ENCODE measurements at regions not wholly inside any gene's neighbourhood (a gene's known extent, or its start where the extent isn't known, plus 50 kb on each side); places are given as distances from the start of the nearest gene placed in this dataset.

- POLR2A ChIA-PET: no interaction called here
- no peaks in the 10 kb centered on the region for H3K27me3 Mint-ChIP-seq
- H3K36me3 Mint-ChIP-seq (ENCODE audit: low read depth): no peaks in the 10 kb centered on the region
- H3K9me3 Mint-ChIP-seq: peaks cover 16% of the 10 kb centered on the region
- H3K4me3 Mint-ChIP-seq: no peak overlapping the region
- no peak for DNase-seq
- ATAC-seq: no peak
- CTCF ChIA-PET: no interaction called here
- TF ChIP-seq CTCF (IDR thresholded peaks at IDR 0.05): no peak
- intact Hi-C loops (cut with micrococcal nuclease): no loop called here
- H3K27ac Mint-ChIP-seq: no peak overlapping the region
- H3K4me1 Mint-ChIP-seq (ENCODE audit: low read depth): no peaks in the 10 kb centered on the region
These were observed 481.5 kb upstream of the VSTM2A start for GRCh38 chr7:54060643-54061042.

GRCh38 chr7:54066643-54067042 is 475.5 kb upstream of the VSTM2A start:
- peaks cover 19% of the 10 kb centered on the region for H3K9me3 Mint-ChIP-seq
- TF ChIP-seq CTCF (IDR thresholded peaks at IDR 0.05): no peak
- POLR2A ChIA-PET: interaction anchor here (0.5 kb wide), 1 partner anchor 1897 kb away, joined by 3 read pairs; no protein-coding TSS in a partner anchor

GRCh38 chr7:54069843-54070242 is 472.3 kb upstream of the VSTM2A start:
- H3K9me3 Mint-ChIP-seq: peaks cover 20% of the 10 kb centered on the region
- TF ChIP-seq CTCF (IDR thresholded peaks at IDR 0.05): no peak
- H3K27me3 Mint-ChIP-seq: no peaks in the 10 kb centered on the region
- no peaks in the 10 kb centered on the region for H3K36me3 Mint-ChIP-seq (ENCODE audit: low read depth)
- POLR2A ChIA-PET: no interaction called here
- intact Hi-C loops (cut with micrococcal nuclease): no loop called here
- no peak overlapping the region for H3K4me3 Mint-ChIP-seq
- ATAC-seq (no peak), DNase-seq (no peak)
- CTCF ChIA-PET: no interaction called here
- H3K4me1 Mint-ChIP-seq (ENCODE audit: low read depth): no peaks in the 10 kb centered on the region
- no peak overlapping the region for H3K27ac Mint-ChIP-seq

More at GRCh38 chr7:54066643-54067042, 475.5 kb upstream of the VSTM2A start:
- Mint-ChIP-seq H3K27me3 (no peaks in the 10 kb centered on the region), H3K36me3 (ENCODE audit: low read depth) (no peaks in the 10 kb centered on the region), H3K4me1 (ENCODE audit: low read depth) (no peaks in the 10 kb centered on the region), H3K27ac (no peak overlapping the region), H3K4me3 (no peak overlapping the region)
- CTCF ChIA-PET: no interaction called here
- intact Hi-C loops (cut with micrococcal nuclease): no loop called here
- DNase-seq (no peak), ATAC-seq (no peak)

- H3K27me3 Mint-ChIP-seq: no peaks in the 10 kb centered on the region
These were observed 469.5 kb upstream of the VSTM2A start for GRCh38 chr7:54072710-54073109.

GRCh38 chr7:54076616-54077015 is 465.6 kb upstream of the VSTM2A start:
- H3K9me3 Mint-ChIP-seq: peaks cover 13% of the 10 kb centered on the region
- DNase-seq: no peak
- no peak for ATAC-seq
- TF ChIP-seq CTCF (IDR thresholded peaks at IDR 0.05): no peak
- H3K36me3 Mint-ChIP-seq (ENCODE audit: low read depth): no peaks in the 10 kb centered on the region
- H3K4me1 Mint-ChIP-seq (ENCODE audit: low read depth): no peaks in the 10 kb centered on the region
- intact Hi-C loops (cut with micrococcal nuclease): no loop called here
- CTCF ChIA-PET: no interaction called here
- H3K27me3 Mint-ChIP-seq: no peaks in the 10 kb centered on the region
- H3K27ac Mint-ChIP-seq: no peak overlapping the region
- POLR2A ChIA-PET: no interaction called here
- H3K4me3 Mint-ChIP-seq: no peak overlapping the region

More at GRCh38 chr7:54072710-54073109, 469.5 kb upstream of the VSTM2A start:
- Mint-ChIP-seq H3K36me3 (ENCODE audit: low read depth) (no peaks in the 10 kb centered on the region), H3K27ac (no peak overlapping the region), H3K4me3 (no peak overlapping the region), H3K4me1 (ENCODE audit: low read depth) (no peaks in the 10 kb centered on the region), H3K9me3 (peaks cover 11% of the 10 kb centered on the region)
- CTCF ChIA-PET: no interaction called here
- no peak for DNase-seq
- intact Hi-C loops (cut with micrococcal nuclease): no loop called here
- POLR2A ChIA-PET: no interaction called here
- ATAC-seq: no peak
- no peak for TF ChIP-seq CTCF (IDR thresholded peaks at IDR 0.05)

Measured in activated CD8-positive, alpha-beta T cell treated with anti-CD3 and anti-CD28 coated beads for 36 hours (primary cell).